Stimulated activated CD4-positive, alpha-beta T cell treated with anti-CD3 and anti-CD28 coated beads, Interleukin-15, amount 100 ng/mL, for 1 hour (primary cell): ENCODE measurements at regions not wholly inside any gene's neighbourhood (a gene's known extent, or its start where the extent isn't known, plus 50 kb on each side); places are given as distances from the start of the nearest gene placed in this dataset.
"Not testable (repeated sequence)": the region's sequence is repeated elsewhere in the genome, so short reads cannot be mapped to it uniquely, and the experiment has no call there.

ENCODE experiments used
- DNase-seq, 2 donors: peaks; one replicate each; pipeline ENCODE4 v3.0.0-alpha.2; 2020; ENCODE audit warnings: low read depth in 1 of 2, low spot score in 1 of 2

DNA sequence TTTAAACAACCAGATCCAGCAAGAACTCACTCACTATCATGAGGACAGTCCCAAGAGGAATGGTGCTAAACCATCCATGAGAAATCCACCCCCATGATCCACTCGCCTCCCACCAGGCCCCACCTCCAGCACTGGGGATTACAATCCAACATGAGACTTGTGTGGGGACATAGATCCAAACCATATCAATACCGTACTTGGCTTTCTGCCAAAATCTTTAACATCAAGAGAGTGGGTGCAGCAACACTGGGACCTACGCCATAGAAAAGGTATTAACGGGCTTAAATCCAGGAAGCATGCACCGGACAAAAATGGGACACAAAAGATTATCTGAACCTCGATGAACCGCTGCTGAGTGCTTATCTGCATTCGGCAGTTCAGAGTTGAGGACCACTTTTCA lies 322.3 kb upstream of the ARID1B start:
- DNase-seq = no peak

DNA sequence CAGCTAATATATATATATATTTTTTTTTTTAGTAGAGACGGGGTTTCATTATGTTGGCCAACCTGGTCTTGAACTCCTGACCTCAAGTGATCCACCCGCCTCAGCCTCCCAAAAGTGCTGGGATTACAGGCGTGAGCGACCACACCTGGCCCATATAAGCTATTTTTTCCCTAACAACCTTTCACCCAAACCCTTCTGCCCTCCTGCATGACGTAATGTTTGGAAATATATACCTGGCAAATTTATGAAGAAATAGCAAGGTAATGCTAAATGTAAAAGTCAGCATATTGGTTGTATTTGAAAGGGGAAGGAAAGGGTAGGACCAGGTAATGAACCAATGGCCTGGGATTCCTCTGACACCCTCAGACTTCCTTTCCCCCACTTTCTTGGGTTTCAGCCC lies 325.5 kb upstream of the ARID1B start:
- no peak for DNase-seq

- DNase-seq = no peak
Measured at GRCh38 chr6:156451088-156451487, 326.1 kb upstream of the ARID1B start.

- no peak for DNase-seq
Measured at GRCh38 chr6:156450421-156450820, 326.8 kb upstream of the ARID1B start.

GRCh38 chr6:156449569-156449968 lies 327.6 kb upstream of the ARID1B start:
- DNase-seq = no peak

DNA sequence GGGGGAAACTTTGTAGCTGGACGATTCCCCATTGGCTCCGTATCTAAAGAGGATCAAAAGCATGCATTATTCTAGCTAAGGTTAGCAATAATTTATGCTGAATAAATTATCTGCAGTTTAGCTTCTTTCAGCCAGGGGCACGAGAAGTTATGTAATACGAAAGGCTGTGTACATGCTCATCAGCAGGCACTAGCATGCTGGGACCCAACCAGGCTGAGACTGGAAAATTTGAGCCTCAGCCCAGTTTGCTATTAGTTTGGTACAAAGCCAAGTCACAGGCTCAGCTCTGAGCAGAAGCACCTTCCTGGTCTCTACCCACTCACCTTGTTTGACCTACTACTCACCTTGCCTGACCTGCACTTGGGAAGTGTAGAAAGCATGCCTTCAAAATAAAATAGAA lies 328.1 kb upstream of the ARID1B start:
- no peak for DNase-seq

DNA sequence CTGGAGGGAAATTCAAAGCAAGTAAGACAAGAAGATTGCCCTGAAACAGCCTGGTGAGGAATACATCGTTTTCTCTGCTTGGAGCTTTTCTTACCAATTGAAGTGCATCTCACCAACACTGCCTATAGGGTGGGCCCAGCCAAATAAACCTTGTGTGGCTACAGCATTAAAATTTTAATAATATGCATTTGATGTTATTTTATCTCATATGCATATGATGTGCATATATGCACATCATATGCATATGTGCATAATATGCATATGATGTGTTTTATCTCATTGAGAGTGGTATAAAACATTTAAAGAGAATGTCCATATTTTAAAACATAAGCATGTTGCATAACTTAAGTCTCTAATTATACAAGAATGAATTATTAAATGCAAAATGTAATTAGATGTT lies 328.6 kb upstream of the ARID1B start:
- DNase-seq = no peak

- DNase-seq = no peak
Measured at GRCh38 chr6:156440688-156441087, 336.5 kb upstream of the ARID1B start.

DNA sequence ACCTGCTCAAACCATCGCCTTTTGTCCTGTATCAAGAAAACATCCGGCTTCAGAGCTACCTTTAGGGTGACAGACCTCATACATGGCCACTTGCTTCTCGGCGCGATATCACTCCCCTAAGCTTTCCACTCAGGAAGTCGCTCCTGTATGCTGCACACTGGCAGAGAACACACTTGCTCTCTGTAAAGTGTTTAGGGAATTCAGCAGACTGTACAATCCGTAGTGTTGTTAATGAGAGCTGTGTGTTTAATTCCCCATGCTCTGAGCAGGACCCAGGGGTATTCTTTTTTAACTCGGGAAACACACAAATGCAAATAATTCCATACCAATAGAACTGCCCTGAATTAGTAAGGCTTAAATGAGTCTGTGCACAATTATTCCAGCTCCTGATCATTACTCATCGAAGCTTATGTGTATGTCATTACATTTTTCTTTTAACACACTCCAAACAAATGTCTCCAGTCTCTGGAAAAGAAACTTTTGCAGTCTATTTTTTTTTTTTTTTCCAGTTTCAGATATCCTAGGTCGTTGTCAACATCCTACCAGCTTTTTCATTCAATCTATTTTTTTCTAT lies 338.7 kb upstream of the ARID1B start:
- no peak for DNase-seq

GRCh38 chr6:156437121-156437879 lies 339.9 kb upstream of the ARID1B start:
- no peak for DNase-seq

GRCh38 chr6:156434795-156435190 lies 342.4 kb upstream of the ARID1B start:
- no peak for DNase-seq

DNA sequence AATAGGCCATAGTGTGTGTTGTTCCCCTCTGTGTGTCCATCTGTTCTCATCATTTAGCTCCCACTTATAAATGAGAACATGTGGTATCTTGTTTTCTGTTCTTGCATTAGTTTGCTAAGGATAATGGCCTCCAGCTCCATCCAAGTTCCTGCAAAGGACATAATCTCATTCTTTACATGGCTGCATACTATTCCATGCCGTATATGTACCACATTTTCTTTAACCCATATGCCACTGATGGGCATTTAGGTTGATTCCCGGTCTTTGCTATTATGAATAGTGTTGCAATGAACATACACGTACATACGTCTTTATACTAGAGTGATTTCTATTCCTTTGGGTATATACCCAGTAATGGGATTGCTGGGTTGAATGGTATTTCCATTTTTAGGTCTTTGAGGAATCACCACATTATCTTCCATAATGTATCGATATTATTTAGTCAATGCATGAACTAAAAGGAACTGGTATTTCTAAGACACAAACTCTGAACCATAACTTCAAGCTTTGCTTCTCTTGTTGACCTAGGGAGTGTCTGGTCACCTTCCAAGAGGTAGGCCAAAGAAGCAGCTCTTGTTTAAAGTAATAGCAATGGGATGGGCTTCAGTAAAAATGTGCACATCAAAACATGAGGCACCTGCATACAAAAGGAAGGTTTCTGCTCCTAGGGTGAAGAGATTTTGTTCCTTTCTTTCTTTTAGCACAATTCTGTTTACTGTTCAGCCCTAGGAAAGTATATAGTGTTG lies 343.0 kb upstream of the ARID1B start:
- DNase-seq = no peak

GRCh38 chr6:156432543-156432942 lies 344.6 kb upstream of the ARID1B start:
- no peak for DNase-seq

- DNase-seq = no peak
Measured at GRCh38 chr6:156430386-156430785, 346.8 kb upstream of the ARID1B start.

DNA sequence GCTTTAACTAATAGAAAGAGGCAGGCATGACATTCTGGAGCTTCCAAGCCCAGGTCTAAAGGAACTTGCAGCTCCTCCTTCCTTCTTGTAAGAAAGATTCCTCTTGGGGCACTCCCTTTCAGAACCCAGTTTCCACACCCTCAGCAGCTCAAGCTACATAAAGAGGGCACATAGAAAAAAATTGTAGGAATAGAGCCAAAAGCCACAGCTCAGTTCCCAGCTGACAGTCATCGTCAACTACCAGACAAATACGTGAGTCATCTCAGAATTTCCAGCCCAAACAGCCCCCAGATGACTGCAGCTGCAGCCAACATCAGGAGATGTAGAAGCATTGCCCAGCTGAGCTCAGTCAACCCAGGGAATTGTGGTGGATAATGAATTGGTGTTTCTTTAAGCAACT lies 349.8 kb upstream of the ARID1B start:
- no peak for DNase-seq

GRCh38 chr6:156425359-156426020 lies 351.7 kb upstream of the ARID1B start:
- DNase-seq = no peak

DNA sequence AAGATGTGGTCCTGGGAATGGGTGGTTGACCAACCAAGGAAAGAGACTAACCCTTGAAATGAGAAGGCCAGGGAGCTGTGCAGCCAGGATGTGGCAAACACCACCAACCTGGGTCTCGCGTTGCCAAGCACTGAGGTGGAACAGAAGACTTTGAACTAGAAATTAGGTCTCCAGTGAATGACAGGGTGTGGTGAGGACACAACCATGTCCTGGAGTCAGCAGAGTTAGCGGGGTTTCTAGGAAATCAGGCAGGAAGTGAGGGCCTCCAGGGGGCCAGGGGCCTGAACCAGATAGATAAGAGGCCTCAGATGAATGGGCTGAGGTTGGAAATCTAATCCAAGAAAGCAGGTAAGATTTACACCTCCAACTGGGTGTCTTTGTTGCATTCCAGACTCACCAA lies 353.3 kb upstream of the ARID1B start:
- DNase-seq = no peak

DNA sequence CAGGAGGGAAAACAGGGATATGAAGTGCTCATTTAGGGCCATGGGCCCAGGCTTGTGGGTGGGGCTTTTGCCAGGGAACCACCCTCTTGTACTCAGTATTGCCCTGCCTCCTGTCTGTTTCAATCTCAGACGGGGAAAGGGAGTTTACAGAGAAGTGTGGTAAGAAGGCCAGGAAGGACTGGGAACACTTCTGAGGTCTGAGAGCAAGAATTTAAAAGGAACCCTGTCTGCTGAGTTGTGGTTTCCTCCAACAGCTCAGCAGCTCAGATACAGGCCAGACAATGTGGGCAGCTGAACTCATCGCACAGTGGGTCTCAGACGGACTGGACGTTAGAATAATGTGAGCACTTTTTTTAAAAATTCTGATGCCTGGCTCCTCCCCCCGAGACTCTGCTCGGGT lies 354.1 kb upstream of the ARID1B start:
- DNase-seq = no peak

- DNase-seq = no peak
Measured at GRCh38 chr6:156421933-156422332, 355.2 kb upstream of the ARID1B start.

DNA sequence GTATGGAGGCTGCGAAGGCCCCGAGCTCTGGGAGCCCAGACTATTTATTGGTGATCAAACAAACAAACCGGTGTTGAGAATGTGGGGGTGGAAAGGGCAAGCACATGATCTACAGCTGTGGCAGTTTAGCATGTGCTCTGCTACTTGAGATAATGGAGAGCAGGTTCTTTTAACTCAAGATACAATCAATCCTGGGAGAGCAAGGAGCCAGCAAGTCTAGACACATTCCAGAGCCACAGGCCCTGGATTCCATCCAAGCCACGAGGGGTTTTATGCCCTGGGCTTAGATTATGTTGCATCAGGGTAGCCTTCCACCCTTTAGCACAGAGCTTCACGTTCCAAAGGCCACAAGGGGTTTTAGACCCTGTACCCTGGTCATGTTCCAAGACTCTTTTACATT lies 355.9 kb upstream of the ARID1B start:
- not testable (repeated sequence) for DNase-seq

- DNase-seq = no peak
Measured at GRCh38 chr6:156420172-156420993, 356.8 kb upstream of the ARID1B start.
